ENCODE measurements at regions not wholly inside any gene's neighbourhood (a gene's known extent, or its start where the extent isn't known, plus 50 kb on each side); places are given as distances from the start of the nearest gene placed in this dataset.

- DNase-seq: no peak
Observed at GRCh38 chr11:122309262-122309925, 193.4 kb upstream of the BLID start.

GRCh38 chr11:122308226-122308625 lies 192.2 kb upstream of the BLID start:
- no peak for DNase-seq

GRCh38 chr11:122307476-122308035 lies 191.5 kb upstream of the BLID start:
- DNase-seq: no peak

- no peak for DNase-seq
Observed at GRCh38 chr11:122306831-122307391, 190.9 kb upstream of the BLID start.

GRCh38 chr11:122305426-122306320 lies 189.7 kb upstream of the BLID start:
- no peak for DNase-seq

GRCh38 chr11:122304973-122305372 lies 189.0 kb upstream of the BLID start:
- no peak for DNase-seq

- no peak for DNase-seq
Observed at GRCh38 chr11:122304306-122304705, 188.3 kb upstream of the BLID start.

GRCh38 chr11:122294041-122294440 lies 178.0 kb upstream of the BLID start:
- DNase-seq: no peak

- no peak for DNase-seq
Observed at GRCh38 chr11:122293296-122294023, 177.4 kb upstream of the BLID start.

GRCh38 chr11:122287401-122287800 lies 171.4 kb upstream of the BLID start:
- DNase-seq: no peak

GRCh38 chr11:122285070-122285988 lies 169.3 kb upstream of the BLID start:
- no peak for DNase-seq

GRCh38 chr11:122280870-122281269 lies 164.9 kb upstream of the BLID start:
- no peak for DNase-seq

- DNase-seq: no peak
Observed at GRCh38 chr11:122279194-122279593, 163.2 kb upstream of the BLID start.

GRCh38 chr11:122277493-122277892 lies 161.5 kb upstream of the BLID start:
- no peak for DNase-seq

GRCh38 chr11:122276221-122276620 lies 160.2 kb upstream of the BLID start:
- no peak for DNase-seq

GRCh38 chr11:122275508-122275907 lies 159.5 kb upstream of the BLID start:
- DNase-seq: no peak

- peak; percentile 9 for DNase-seq
Observed at GRCh38 chr11:122273476-122274191, 157.6 kb upstream of the BLID start.

GRCh38 chr11:122271745-122272144 lies 155.7 kb upstream of the BLID start:
- DNase-seq: no peak

GRCh38 chr11:122271137-122271536 lies 155.1 kb upstream of the BLID start:
- DNase-seq: no peak

- no peak for DNase-seq
Observed at GRCh38 chr11:122270535-122270934, 154.5 kb upstream of the BLID start.

GRCh38 chr11:122269824-122270223 lies 153.8 kb upstream of the BLID start:
- no peak for DNase-seq

All from fibroblast of skin of right quadriceps (primary cell).